ENCODE measurements at regions not wholly inside any gene's neighbourhood (a gene's known extent, or its start where the extent isn't known, plus 50 kb on each side); places are given as distances from the start of the nearest gene placed in this dataset.

DNA sequence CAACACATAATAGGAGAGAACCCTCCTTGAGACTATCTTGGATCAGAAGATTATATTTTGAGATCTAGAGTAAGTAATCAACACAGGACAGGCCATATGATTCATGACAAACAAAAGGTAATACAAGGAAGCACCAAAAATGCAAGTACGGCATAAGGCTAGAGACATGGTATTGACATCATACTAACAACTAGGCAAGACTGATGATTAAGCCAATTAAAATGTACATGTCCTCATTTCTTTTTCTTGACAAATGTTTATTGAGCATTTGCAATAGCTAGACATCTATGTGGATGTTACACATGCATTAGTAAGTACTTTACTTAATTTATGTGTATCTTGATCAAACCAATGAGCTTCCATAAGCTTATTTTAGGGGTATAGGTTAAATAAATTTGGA, 695.7 kb upstream of the GALNTL6 start:
- TF ChIP-seq, protein P1, sequence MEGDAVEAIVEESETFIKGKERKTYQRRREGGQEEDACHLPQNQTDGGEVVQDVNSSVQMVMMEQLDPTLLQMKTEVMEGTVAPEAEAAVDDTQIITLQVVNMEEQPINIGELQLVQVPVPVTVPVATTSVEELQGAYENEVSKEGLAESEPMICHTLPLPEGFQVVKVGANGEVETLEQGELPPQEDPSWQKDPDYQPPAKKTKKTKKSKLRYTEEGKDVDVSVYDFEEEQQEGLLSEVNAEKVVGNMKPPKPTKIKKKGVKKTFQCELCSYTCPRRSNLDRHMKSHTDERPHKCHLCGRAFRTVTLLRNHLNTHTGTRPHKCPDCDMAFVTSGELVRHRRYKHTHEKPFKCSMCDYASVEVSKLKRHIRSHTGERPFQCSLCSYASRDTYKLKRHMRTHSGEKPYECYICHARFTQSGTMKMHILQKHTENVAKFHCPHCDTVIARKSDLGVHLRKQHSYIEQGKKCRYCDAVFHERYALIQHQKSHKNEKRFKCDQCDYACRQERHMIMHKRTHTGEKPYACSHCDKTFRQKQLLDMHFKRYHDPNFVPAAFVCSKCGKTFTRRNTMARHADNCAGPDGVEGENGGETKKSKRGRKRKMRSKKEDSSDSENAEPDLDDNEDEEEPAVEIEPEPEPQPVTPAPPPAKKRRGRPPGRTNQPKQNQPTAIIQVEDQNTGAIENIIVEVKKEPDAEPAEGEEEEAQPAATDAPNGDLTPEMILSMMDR (IDR thresholded peaks at IDR 0.05), result no peak
- no peak for TF ChIP-seq POLR2A (IDR thresholded peaks at IDR 0.05)

Measured in right lobe of liver (tissue), 4 donors.